BE2C (cell line): ENCODE measurements at regions not wholly inside any gene's neighbourhood (a gene's known extent, or its start where the extent isn't known, plus 50 kb on each side); places are given as distances from the start of the nearest gene placed in this dataset.

Experiments
- DNase-seq: peaks from one replicate; pipeline ENCODE4 v3.0.0-alpha.2; 2020
- H3K27me3 ChIP-seq: fragments of 250-450 bp; sonication (Bioruptor Pico); 2 replicates; pipeline ENCODE4 v1.5.1; 2020; ENCODE audit warnings: mild to moderate bottlenecking
- H3K36me3 ChIP-seq: fragments of 250-450 bp; sonication (Bioruptor Pico); 2 replicates; pipeline ENCODE4 v1.5.1; 2020; ENCODE audit warnings: mild to moderate bottlenecking
- H3K4me1 ChIP-seq: fragments of 250-450 bp; sonication (Bioruptor Pico); 2 replicates; pipeline ENCODE4 v1.5.1; 2020
- H3K4me3 ChIP-seq: 2 replicates; pipeline ENCODE4 v1.5.1; 2011; ENCODE audit warnings: low read depth, low read length
- H3K9me3 ChIP-seq: fragments of 250-450 bp; sonication (Bioruptor Pico); 2 replicates; pipeline ENCODE4 v1.5.1; 2020
- CTCF ChIP-seq: IDR thresholded peaks from 2 replicates; pipeline ENCODE4 v1.5.1; 2012; ENCODE audit warnings: mild to moderate bottlenecking, low read depth, low read length

GRCh38 chr1:234989019-234989418 is 139.6 kb downstream of the TOMM20 start:
- no peak for TF ChIP-seq CTCF
- H3K36me3 ChIP-seq: no peaks in the 10 kb centered on the region

GRCh38 chr1:234988536-234988935 is 140.1 kb downstream of the TOMM20 start:
- TF ChIP-seq CTCF: no peak
- H3K4me1 ChIP-seq: no peaks in the 10 kb centered on the region

More at GRCh38 chr1:234989019-234989418, 139.6 kb downstream of the TOMM20 start:
- no peak overlapping the region for H3K4me3 ChIP-seq
- H3K4me1 ChIP-seq: no peaks in the 10 kb centered on the region
- H3K27me3 ChIP-seq: no peaks in the 10 kb centered on the region
- DNase-seq: no peak
- no peaks in the 10 kb centered on the region for H3K9me3 ChIP-seq

GRCh38 chr1:234988155-234988517 is 140.5 kb downstream of the TOMM20 start:
- Histone ChIP-seq H3K4me1 (no peaks in the 10 kb centered on the region), H3K36me3 (no peaks in the 10 kb centered on the region), H3K4me3 (no peak overlapping the region), H3K9me3 (no peaks in the 10 kb centered on the region), H3K27me3 (no peaks in the 10 kb centered on the region)
- DNase-seq: no peak
- TF ChIP-seq CTCF: no peak

More at GRCh38 chr1:234988536-234988935, 140.1 kb downstream of the TOMM20 start:
- Histone ChIP-seq H3K4me3 (no peak overlapping the region), H3K27me3 (no peaks in the 10 kb centered on the region), H3K9me3 (no peaks in the 10 kb centered on the region), H3K36me3 (no peaks in the 10 kb centered on the region)
- DNase-seq: no peak

- Histone ChIP-seq H3K27me3 (no peaks in the 10 kb centered on the region), H3K4me3 (no peak overlapping the region), H3K9me3 (no peaks in the 10 kb centered on the region), H3K36me3 (no peaks in the 10 kb centered on the region), H3K4me1 (no peaks in the 10 kb centered on the region)
- no peak for TF ChIP-seq CTCF
- DNase-seq: no peak
Observed at GRCh38 chr1:234987415-234988154, 141.1 kb downstream of the TOMM20 start.

DNA sequence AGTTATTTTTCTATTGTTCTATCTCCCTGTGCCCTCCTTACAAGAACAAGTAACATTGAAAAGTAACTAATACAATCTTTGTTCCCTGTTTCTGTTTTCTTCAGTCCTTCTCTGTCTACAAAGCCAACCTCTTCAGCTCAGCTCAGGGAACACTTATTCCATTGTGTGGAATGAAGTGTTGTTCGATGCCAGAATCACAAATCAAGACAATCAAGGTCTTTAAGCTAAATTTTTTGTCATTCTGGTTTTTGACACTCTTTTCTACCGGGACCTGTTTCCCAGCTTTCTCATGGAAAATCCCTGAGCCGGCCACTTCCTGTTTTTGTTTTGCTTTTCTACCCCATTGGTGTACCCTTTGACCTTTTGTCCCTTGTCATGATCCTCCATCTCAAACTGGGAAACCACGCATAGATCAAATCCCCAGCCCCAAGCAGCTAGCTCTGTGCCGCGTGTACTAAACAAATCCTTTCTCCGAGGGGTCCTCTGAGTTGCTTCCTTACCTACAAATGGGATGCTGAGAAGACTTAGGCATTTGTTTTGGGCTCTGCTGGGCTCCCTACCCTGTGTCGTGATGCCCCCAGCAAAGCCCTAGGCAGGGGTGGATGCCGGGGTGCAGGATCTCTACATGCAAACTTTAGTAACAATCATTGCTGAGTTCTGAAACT is 141.8 kb downstream of the TOMM20 start:
- H3K4me1 ChIP-seq: no peaks in the 10 kb centered on the region
- H3K9me3 ChIP-seq: no peaks in the 10 kb centered on the region
- no peak for TF ChIP-seq CTCF
- H3K4me3 ChIP-seq: no peak overlapping the region
- no peak for DNase-seq
- no peaks in the 10 kb centered on the region for H3K27me3 ChIP-seq
- H3K36me3 ChIP-seq: no peaks in the 10 kb centered on the region
